Activated CD4-positive, alpha-beta memory T cell treated with anti-CD3 and anti-CD28 coated beads, Interleukin-2, amount 10 ng/mL, durations not matched to agents 7 days and 5 days (primary cell): ENCODE measurements at regions not wholly inside any gene's neighbourhood (a gene's known extent, or its start where the extent isn't known, plus 50 kb on each side); places are given as distances from the start of the nearest gene placed in this dataset.

Experiments used
- CTCF ChIA-PET: fragments of 350-600 bp; sonication (Branson Sonifier 250); formaldehyde crosslinking; loops from one replicate; lab custom pipeline; 2021; ENCODE audit warnings: antibody characterized with exemption, inconsistent platforms; lab: Charles Lee
- POLR2A ChIA-PET: fragments of 350-600 bp; sonication (Branson Sonifier 250); formaldehyde crosslinking; loops from one replicate; lab custom pipeline; 2021; ENCODE audit warnings: antibody characterized with exemption; lab: Charles Lee
- DNase-seq: peaks from one replicate; pipeline ENCODE4 v3.0.0-alpha.2; 2020
- H3K27ac Mint-ChIP-seq: one replicate; pipeline ENCODE4 v1.8.0; 2021; ENCODE audit warnings: mild to moderate bottlenecking, mixed read lengths
- H3K27me3 Mint-ChIP-seq: one replicate; pipeline ENCODE4 v1.8.0; 2021; ENCODE audit warnings: mixed read lengths
- H3K36me3 Mint-ChIP-seq: one replicate; pipeline ENCODE4 v1.8.0; 2021; ENCODE audit warnings: low read depth, mixed read lengths
- H3K4me1 Mint-ChIP-seq: one replicate; pipeline ENCODE4 v1.8.0; 2021; ENCODE audit warnings: mixed read lengths
- H3K4me3 Mint-ChIP-seq: one replicate; pipeline ENCODE4 v1.8.0; 2021; ENCODE audit warnings: mild to moderate bottlenecking, mixed read lengths
- H3K9me3 Mint-ChIP-seq: one replicate; pipeline ENCODE4 v1.8.0; 2021; ENCODE audit warnings: mixed read lengths

DNA sequence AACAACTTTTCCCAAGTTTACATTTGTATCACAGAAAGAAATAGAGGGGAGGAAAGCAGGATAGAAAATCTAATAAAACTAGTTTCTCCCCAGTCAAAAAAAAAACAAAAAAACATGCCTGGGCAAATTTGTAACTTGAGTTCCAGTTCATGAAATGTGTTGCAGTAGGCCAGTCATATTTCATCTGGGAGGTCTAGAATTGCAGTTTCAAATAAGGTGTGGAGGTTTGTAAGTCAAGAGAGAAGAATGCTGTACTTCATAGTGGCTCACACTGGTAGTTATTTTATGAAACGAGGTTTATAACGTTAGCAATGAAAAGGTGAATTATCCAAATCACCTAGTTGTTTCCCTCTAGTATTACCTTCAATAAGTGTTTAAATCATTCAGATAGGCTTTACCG lies 1313.9 kb upstream of the SLC39A10 start:
- no peaks in the 10 kb centered on the region for H3K27me3 Mint-ChIP-seq
- no peak for DNase-seq
- CTCF ChIA-PET, result no interaction called here
- POLR2A ChIA-PET, result no interaction called here
- H3K4me3 Mint-ChIP-seq, result no peak overlapping the region
- no peak overlapping the region for H3K27ac Mint-ChIP-seq
- no peaks in the 10 kb centered on the region for H3K4me1 Mint-ChIP-seq
- no peaks in the 10 kb centered on the region for H3K36me3 Mint-ChIP-seq
- H3K9me3 Mint-ChIP-seq, result no peaks in the 10 kb centered on the region

DNA sequence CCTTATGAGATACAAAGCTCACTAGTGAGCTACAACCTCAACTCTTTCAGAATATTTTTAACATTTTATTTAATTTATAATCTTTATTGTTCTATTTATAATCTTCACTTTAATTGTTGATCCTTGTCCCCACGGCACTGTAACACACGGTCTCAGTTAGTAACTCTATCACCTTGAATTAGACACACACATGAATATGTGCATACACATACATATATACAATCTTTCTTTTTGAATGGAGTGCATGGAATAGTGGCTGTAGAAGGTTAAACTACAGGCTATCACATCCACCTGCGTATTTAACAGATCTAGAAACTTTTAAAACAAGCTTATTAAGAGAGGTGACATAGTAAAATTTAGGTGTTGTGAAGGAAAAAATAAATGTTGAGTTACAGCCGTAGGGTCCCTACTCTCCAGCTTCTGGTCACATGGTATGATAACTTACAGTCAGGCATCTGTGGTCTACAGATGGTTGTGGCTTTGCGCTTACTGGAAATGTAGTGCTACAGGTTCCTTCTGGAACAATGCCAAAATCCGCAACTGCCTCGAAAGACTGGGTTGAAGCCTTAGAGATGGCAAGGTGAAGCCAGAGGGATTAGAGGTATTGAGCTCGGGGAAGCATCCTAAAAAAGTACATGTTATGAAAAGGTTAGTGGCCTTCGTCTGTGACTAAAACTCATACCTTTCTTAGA lies 1324.1 kb upstream of the SLC39A10 start:
- no peak overlapping the region for H3K4me3 Mint-ChIP-seq
- H3K27me3 Mint-ChIP-seq, result no peaks in the 10 kb centered on the region
- no peaks in the 10 kb centered on the region for H3K4me1 Mint-ChIP-seq
- no peaks in the 10 kb centered on the region for H3K9me3 Mint-ChIP-seq
- no peaks in the 10 kb centered on the region for H3K36me3 Mint-ChIP-seq
- no peak overlapping the region for H3K27ac Mint-ChIP-seq
- ChIA-PET CTCF (no interaction called here), POLR2A (no interaction called here)
- DNase-seq, result no peak

DNA sequence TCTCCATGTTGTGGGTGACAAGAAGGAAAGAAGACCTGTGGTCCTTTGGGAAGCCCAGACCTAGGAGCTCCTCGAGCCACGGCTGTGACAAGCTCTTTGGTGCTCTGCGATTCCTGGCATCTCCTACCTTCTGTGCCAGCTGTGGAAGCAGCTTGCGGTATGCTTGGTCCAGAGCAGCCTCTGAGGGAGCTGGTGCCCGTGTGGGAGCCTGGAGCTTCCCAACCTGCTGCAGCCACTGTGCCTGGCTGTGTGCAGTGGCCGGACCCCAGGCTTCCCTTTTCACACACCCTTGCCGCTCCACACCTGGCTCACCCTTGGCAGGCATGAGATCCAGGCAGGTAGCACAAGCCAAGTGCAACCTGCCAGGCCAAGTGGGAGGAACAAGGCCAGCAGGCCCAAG lies 1328.6 kb upstream of the SLC39A10 start:
- no peak overlapping the region for H3K27ac Mint-ChIP-seq
- CTCF ChIA-PET, result no interaction called here
- H3K4me3 Mint-ChIP-seq, result no peak overlapping the region
- no peaks in the 10 kb centered on the region for H3K36me3 Mint-ChIP-seq
- H3K9me3 Mint-ChIP-seq, result no peaks in the 10 kb centered on the region
- POLR2A ChIA-PET, result no interaction called here
- no peaks in the 10 kb centered on the region for H3K4me1 Mint-ChIP-seq
- no peak for DNase-seq
- no peaks in the 10 kb centered on the region for H3K27me3 Mint-ChIP-seq

DNA sequence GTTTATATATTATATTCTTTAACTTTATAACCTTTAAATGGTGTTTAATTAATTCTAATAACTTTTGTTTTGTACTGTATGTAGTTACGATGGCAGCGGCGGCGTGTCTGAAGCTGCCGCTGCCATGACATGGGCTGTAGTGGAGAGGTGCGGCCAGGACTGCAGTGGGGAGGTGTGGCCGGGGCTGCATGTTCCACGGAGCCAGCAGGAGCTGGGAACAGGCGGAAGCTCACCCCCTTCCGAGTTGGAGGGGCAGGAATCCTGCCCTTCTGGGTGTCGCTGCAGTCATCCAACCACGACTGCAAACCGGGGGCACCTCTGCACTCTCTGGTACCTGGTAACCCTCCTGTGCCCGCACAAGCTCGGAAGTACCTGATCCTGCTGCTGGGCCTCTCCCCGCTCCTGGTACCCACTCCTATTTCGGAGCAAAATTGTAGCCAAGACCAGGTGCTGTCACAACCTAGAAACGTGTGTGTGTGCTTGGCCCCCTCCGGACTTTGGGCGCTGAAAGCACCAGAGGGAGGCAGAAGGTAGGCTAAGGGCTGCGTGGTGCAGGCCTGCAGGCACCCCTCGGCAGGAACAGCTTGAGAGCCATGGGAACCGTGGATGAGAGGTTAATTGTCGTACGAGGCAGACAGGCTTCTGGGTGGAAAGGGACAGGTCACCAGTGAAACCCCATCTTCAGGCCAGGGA lies 1329.7 kb upstream of the SLC39A10 start:
- Mint-ChIP-seq H3K4me1 (no peaks in the 10 kb centered on the region), H3K36me3 (no peaks in the 10 kb centered on the region), H3K9me3 (no peaks in the 10 kb centered on the region), H3K4me3 (no peak overlapping the region), H3K27ac (no peak overlapping the region), H3K27me3 (no peaks in the 10 kb centered on the region)
- ChIA-PET CTCF (no interaction called here), POLR2A (no interaction called here)
- DNase-seq, result no peak

DNA sequence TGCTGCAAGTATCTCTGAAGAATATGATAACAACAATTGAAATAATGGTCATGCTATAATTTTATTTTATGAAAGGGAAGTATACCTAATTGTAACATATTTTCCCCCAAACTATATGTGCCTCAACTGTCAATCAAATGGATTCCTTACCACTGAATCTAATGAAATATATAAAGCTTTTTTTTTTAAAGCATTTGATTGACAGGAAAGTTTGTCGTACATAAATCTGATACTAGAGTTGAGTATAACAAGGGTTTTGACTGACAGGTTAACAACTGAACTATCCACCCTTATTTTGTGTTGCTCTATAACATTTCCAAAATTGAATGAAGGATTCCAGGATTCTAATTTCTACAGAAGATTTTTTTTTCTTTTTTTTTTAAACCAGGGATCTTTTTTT lies 1333.3 kb upstream of the SLC39A10 start:
- H3K9me3 Mint-ChIP-seq, result no peaks in the 10 kb centered on the region
- ChIA-PET CTCF (no interaction called here), POLR2A (no interaction called here)
- no peaks in the 10 kb centered on the region for H3K4me1 Mint-ChIP-seq
- H3K27me3 Mint-ChIP-seq, result no peaks in the 10 kb centered on the region
- no peak for DNase-seq
- no peaks in the 10 kb centered on the region for H3K36me3 Mint-ChIP-seq
- no peak overlapping the region for H3K27ac Mint-ChIP-seq
- no peak overlapping the region for H3K4me3 Mint-ChIP-seq

DNA sequence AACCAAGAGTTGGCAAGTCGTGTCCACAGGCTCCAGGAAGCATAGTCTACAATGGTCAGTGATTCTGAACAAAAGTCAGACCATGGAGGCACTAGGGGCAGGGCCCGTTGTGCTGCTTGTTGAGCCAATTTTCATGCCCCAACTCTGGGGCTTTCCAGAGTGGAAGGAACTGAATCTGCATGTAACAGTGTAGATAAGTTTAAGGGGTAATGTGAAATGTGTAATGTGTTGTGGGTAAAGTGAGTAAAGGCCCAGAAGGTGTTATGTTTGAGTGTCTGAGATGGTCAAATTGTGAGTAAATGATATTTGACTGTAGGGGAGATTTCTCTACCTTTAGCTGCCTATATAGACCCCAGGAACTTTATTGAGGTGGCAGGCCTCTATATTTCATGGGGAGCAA lies 1336.5 kb upstream of the SLC39A10 start:
- Mint-ChIP-seq H3K9me3 (no peaks in the 10 kb centered on the region), H3K27me3 (no peaks in the 10 kb centered on the region), H3K27ac (no peak overlapping the region), H3K4me1 (no peaks in the 10 kb centered on the region), H3K4me3 (no peak overlapping the region), H3K36me3 (no peaks in the 10 kb centered on the region)
- CTCF ChIA-PET, result no interaction called here
- no peak for DNase-seq
- POLR2A ChIA-PET, result no interaction called here

DNA sequence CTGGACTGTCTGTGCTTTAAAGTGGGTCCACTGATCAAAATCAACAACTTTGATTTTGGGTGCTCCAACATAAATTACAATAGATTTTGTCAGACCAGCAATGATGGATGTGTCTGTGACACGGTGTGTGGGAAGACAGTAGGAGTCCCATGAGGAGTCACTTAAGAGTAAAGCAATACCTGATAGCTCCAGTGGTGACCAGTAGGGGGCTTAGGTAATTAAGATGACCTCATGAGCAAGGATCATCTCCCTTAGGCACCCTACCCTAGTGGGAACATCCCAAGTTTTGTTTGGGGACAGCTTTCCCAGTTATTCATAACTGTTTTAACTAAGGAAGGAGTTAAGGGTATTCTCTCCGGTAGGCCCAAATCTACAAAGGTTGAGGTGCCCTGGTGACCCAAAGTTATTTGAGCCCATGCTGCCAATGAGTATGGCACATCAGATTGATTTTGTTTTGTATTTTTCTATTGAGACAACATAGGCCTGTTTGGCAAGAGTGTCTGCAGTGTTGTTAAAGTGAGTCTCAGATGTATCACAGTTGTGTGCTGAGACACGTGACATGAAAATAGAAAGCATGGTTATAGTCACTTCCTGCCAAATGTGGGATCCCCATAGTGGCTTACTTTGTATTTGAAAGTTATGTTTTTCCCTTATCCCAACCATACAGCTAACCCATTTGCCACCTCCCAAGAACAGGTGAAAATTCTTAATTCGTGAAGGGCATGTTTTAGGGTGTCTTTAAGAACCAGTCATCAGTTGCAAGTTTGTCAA lies 1337.6 kb upstream of the SLC39A10 start:
- no peak for DNase-seq
- no peaks in the 10 kb centered on the region for H3K27me3 Mint-ChIP-seq
- H3K4me3 Mint-ChIP-seq, result no peak overlapping the region
- no peaks in the 10 kb centered on the region for H3K4me1 Mint-ChIP-seq
- H3K36me3 Mint-ChIP-seq, result no peaks in the 10 kb centered on the region
- ChIA-PET POLR2A (no interaction called here), CTCF (no interaction called here)
- no peaks in the 10 kb centered on the region for H3K9me3 Mint-ChIP-seq
- H3K27ac Mint-ChIP-seq, result no peak overlapping the region

DNA sequence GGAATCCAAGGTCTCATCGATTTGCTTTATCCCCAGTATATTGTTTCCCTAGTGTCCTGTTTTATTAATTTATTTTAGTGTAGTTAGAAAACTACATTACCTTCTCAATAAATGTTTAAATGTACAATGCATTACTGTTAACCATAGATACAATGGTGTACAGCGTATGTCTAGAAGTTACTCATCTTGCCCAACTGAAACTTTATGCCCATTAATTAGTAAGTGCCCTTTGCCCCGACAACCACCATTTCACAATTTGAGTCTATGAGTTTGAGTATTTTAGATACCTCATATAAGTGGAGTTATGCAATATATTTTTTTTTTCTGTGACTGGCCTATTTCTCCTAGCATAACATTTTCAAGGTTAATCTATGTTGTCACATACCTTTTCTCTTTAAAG lies 1343.0 kb upstream of the SLC39A10 start:
- H3K9me3 Mint-ChIP-seq, result no peaks in the 10 kb centered on the region

DNA sequence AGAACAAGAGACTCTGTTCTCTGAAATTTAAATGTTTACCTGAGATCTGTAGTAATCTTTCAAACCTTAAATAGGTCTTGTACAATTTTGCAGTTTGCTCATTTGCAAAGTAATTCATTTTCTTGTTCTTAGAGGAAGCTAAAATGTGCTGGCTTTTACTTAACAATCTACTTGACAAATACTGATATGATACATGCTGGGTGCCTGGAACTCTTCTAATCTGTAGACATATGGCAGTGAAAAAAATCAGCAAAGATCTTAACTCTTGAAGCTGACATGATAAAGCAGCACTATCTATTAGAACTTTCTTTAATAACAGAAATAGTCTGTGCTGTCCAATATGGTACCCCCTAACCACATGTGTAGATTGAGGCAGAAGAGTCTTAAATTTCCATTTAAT lies 1352.8 kb upstream of the SLC39A10 start:
- no peak overlapping the region for H3K27ac Mint-ChIP-seq
- POLR2A ChIA-PET, result no interaction called here
- no peak overlapping the region for H3K4me3 Mint-ChIP-seq
- H3K27me3 Mint-ChIP-seq, result no peaks in the 10 kb centered on the region
- no peaks in the 10 kb centered on the region for H3K4me1 Mint-ChIP-seq
- CTCF ChIA-PET, result no interaction called here
- no peak for DNase-seq
- no peaks in the 10 kb centered on the region for H3K9me3 Mint-ChIP-seq
- H3K36me3 Mint-ChIP-seq, result no peaks in the 10 kb centered on the region

More for the DNA sequence above, 1343.0 kb upstream of the SLC39A10 start:
- Mint-ChIP-seq H3K4me3 (no peak overlapping the region), H3K4me1 (no peaks in the 10 kb centered on the region), H3K27me3 (no peaks in the 10 kb centered on the region), H3K36me3 (no peaks in the 10 kb centered on the region), H3K27ac (no peak overlapping the region)
- no peak for DNase-seq
- ChIA-PET CTCF (no interaction called here), POLR2A (no interaction called here)

DNA sequence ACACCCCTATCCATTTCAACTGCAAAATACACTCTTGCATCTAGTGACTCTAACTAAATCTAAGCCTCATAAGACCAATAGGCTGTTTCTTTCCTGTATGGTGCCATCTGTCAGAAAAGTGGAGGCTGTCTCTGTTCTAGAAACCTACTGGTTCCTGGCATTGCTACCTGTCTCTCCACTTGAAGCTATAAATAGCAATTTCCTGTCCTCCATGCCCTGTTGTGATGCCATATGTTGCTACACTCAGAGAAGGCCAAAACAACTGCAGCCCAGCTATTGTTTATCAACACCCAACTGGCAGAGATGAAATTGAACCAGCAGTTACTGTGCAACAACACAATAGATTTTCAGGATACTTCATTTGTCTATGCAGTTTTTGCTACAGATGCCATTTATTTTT lies 1355.1 kb upstream of the SLC39A10 start:
- Mint-ChIP-seq H3K4me1 (no peaks in the 10 kb centered on the region), H3K27me3 (no peaks in the 10 kb centered on the region), H3K4me3 (no peak overlapping the region), H3K36me3 (no peaks in the 10 kb centered on the region), H3K27ac (no peak overlapping the region), H3K9me3 (no peaks in the 10 kb centered on the region)
- DNase-seq, result no peak
- POLR2A ChIA-PET, result no interaction called here
- CTCF ChIA-PET, result no interaction called here

DNA sequence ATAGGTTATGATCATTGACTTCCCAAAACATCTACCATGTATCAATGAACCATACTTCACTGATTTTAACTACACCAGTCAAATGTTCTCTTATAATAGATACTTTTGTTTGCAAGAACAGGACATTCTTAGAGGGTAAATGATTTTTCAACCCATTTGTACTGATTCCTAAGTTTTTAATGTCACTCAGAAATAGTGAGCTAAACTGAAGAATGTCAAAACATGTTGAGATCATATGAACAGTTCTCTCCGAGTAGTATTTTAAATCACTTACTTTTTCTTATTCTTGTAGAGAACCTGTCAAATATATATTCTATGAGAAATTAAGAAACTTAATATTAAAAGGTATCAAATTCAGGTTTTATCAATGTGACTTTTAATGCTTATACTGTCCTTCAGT lies 1362.9 kb upstream of the SLC39A10 start:
- Mint-ChIP-seq H3K4me1 (no peaks in the 10 kb centered on the region), H3K27ac (no peak overlapping the region), H3K27me3 (no peaks in the 10 kb centered on the region), H3K4me3 (no peak overlapping the region), H3K36me3 (no peaks in the 10 kb centered on the region), H3K9me3 (no peaks in the 10 kb centered on the region)
- ChIA-PET CTCF (no interaction called here), POLR2A (no interaction called here)
- DNase-seq, result no peak

DNA sequence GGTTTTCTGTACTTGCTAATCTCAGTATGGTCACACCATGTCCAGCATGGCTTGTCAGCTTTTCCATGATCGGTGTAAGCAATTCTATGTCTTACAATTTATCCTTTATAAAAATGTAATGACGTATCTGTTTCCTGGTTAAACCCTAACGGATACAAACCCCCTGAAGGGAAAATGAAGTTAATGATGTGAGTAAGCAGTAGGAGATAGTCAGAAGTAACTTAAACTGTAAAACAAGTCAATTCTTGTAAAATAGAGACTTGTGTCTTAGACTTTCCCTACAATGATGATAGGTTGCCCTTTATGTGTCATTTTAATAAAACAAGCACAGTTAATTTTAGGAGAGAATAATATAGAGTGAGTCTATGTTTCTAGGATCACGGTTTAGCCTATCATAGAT lies 1365.9 kb upstream of the SLC39A10 start:
- H3K9me3 Mint-ChIP-seq, result no peaks in the 10 kb centered on the region
- no peak for DNase-seq
- POLR2A ChIA-PET, result no interaction called here
- no peaks in the 10 kb centered on the region for H3K36me3 Mint-ChIP-seq
- no peak overlapping the region for H3K27ac Mint-ChIP-seq
- CTCF ChIA-PET, result no interaction called here
- no peak overlapping the region for H3K4me3 Mint-ChIP-seq
- no peaks in the 10 kb centered on the region for H3K27me3 Mint-ChIP-seq
- H3K4me1 Mint-ChIP-seq, result no peaks in the 10 kb centered on the region

DNA sequence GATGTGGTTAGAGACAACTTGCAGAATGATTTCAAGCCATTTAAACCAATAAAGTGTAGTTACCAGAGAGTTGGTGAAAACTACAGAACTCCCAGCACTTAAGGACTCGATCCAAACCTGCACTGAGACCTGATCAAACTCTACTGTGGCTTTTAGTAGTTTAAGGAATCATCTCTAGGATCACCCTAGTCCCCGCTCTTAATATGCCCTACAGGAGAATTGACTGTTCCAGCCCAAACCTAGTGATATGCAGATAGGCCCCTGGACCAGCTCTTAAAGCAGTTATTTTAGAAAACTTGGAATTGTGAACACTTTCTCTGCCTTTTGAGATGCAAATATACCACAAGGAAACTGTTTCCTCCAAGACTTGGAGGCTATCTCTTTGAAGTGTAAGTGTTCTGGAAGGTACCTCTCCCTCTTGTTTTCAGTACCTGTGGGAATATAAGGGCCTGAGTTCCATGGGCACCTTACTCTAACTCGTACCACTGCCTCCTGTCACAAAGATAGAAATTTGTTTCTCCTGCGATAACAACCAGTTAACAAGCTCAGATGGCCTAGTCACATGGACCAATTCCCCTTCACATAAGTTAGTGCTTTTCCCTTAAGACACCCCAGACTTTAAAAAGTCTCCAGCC lies 1367.2 kb upstream of the SLC39A10 start:
- Mint-ChIP-seq H3K4me1 (no peaks in the 10 kb centered on the region), H3K27ac (no peak overlapping the region), H3K9me3 (no peaks in the 10 kb centered on the region), H3K36me3 (no peaks in the 10 kb centered on the region), H3K27me3 (no peaks in the 10 kb centered on the region), H3K4me3 (no peak overlapping the region)
- ChIA-PET POLR2A (no interaction called here), CTCF (no interaction called here)
- DNase-seq, result no peak
